GM18861 (cell line): ENCODE measurements at regions not wholly inside any gene's neighbourhood (a gene's known extent, or its start where the extent isn't known, plus 50 kb on each side); places are given as distances from the start of the nearest gene placed in this dataset.

Source experiments
- ATAC-seq: cut with Tn5 transposase; IDR thresholded peaks from one replicate; pipeline ENCODE4 v1.9.1; 2021; ENCODE audit not compliant: unreplicated experiment

GRCh38 chr20:24111858-24112257 lies 123.3 kb upstream of the GGTLC1 start:
- no peak for ATAC-seq

- no peak for ATAC-seq
Observed at GRCh38 chr20:24109537-24109936, 121.0 kb upstream of the GGTLC1 start.

GRCh38 chr20:24109008-24109407 lies 120.4 kb upstream of the GGTLC1 start:
- ATAC-seq, result no peak

GRCh38 chr20:24108581-24108980 lies 120.0 kb upstream of the GGTLC1 start:
- no peak for ATAC-seq

- no peak for ATAC-seq
Observed at GRCh38 chr20:24106801-24107445, 118.3 kb upstream of the GGTLC1 start.

GRCh38 chr20:24106150-24106800 lies 117.7 kb upstream of the GGTLC1 start:
- ATAC-seq, result no peak

GRCh38 chr20:24102749-24103333 lies 114.3 kb upstream of the GGTLC1 start:
- no peak for ATAC-seq

GRCh38 chr20:24102290-24102689 lies 113.7 kb upstream of the GGTLC1 start:
- no peak for ATAC-seq

GRCh38 chr20:24100370-24101011 lies 111.9 kb upstream of the GGTLC1 start:
- peak; percentile 73 for ATAC-seq

GRCh38 chr20:24098886-24099285 lies 110.3 kb upstream of the GGTLC1 start:
- ATAC-seq, result no peak

GRCh38 chr20:24097506-24098245 lies 109.1 kb upstream of the GGTLC1 start:
- ATAC-seq, result no peak

GRCh38 chr20:24096864-24097450 lies 108.4 kb upstream of the GGTLC1 start:
- no peak for ATAC-seq

- ATAC-seq, result no peak
Observed at GRCh38 chr20:24096264-24096663, 107.7 kb upstream of the GGTLC1 start.

GRCh38 chr20:24095756-24096155 lies 107.2 kb upstream of the GGTLC1 start:
- ATAC-seq, result no peak

- ATAC-seq, result no peak
Observed at GRCh38 chr20:24095303-24095702, 106.7 kb upstream of the GGTLC1 start.

GRCh38 chr20:24089576-24089975 lies 101.0 kb upstream of the GGTLC1 start:
- no peak for ATAC-seq

- no peak for ATAC-seq
Observed at GRCh38 chr20:24086121-24086520, 97.5 kb upstream of the GGTLC1 start.

- ATAC-seq, result no peak
Observed at GRCh38 chr20:24084281-24084680, 95.7 kb upstream of the GGTLC1 start.

- ATAC-seq, result no peak
Observed at GRCh38 chr20:24081077-24081476, 92.5 kb upstream of the GGTLC1 start.

GRCh38 chr20:24079661-24080412 lies 91.3 kb upstream of the GGTLC1 start:
- ATAC-seq, result no peak
